ENCODE measurements at regions not wholly inside any gene's neighbourhood (a gene's known extent, or its start where the extent isn't known, plus 50 kb on each side); places are given as distances from the start of the nearest gene placed in this dataset.
"Not testable (repeated sequence)": the region's sequence is repeated elsewhere in the genome, so short reads cannot be mapped to it uniquely, and the experiment has no call there.

DNA sequence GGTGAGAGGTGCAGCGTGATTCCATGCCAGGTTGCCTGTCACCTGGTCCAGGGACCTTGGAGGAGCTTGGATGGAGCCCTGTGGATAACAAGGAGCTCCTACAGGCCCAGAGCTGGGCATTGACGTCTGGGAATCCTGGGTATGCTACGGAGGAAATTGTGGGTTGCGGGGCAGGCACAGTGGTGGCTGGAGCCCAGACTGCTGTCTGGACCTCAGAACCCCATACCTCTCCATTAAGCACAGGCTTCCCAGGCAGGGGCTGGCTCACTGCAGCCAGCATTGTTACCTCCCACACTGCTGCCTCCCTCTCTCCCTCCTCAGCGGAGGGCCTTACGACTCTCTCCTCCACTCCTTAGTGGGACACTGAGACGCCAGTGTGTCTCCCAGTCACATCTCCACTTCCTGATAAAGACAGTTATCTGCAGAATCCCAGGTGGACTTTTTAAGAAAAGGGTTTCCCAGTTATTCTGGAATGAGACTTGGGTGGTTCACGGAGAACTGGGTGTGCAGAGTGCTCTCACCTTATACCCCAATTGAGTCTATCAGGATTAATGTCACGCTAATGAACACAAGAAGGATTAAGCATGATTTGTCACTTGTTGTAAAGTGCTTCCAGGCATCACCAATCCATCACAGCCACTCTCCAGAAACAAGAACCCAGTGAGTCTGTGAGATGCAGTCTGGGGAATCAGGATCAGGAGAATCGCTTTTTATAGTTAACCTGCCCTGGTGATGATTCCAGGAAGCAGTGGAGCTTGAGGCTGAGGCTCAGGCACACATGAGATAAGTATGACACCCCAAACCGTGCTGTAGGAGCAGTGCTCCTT is 309.4 kb downstream of the RPS24 start:
- DNase-seq (ENCODE audit: low read depth) = no peak
- no peak overlapping the region for H3K4me3 ChIP-seq (ENCODE audit: low read depth, low read length)
- in situ Hi-C loops (cut with HindIII; ENCODE audit: low sequenced_read_pairs) = no loop called here
- TF ChIP-seq, protein P1, sequence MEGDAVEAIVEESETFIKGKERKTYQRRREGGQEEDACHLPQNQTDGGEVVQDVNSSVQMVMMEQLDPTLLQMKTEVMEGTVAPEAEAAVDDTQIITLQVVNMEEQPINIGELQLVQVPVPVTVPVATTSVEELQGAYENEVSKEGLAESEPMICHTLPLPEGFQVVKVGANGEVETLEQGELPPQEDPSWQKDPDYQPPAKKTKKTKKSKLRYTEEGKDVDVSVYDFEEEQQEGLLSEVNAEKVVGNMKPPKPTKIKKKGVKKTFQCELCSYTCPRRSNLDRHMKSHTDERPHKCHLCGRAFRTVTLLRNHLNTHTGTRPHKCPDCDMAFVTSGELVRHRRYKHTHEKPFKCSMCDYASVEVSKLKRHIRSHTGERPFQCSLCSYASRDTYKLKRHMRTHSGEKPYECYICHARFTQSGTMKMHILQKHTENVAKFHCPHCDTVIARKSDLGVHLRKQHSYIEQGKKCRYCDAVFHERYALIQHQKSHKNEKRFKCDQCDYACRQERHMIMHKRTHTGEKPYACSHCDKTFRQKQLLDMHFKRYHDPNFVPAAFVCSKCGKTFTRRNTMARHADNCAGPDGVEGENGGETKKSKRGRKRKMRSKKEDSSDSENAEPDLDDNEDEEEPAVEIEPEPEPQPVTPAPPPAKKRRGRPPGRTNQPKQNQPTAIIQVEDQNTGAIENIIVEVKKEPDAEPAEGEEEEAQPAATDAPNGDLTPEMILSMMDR (IDR thresholded peaks at IDR 0.05; ENCODE audit: low read depth, low read length, missing control alignments) = no peak

DNA sequence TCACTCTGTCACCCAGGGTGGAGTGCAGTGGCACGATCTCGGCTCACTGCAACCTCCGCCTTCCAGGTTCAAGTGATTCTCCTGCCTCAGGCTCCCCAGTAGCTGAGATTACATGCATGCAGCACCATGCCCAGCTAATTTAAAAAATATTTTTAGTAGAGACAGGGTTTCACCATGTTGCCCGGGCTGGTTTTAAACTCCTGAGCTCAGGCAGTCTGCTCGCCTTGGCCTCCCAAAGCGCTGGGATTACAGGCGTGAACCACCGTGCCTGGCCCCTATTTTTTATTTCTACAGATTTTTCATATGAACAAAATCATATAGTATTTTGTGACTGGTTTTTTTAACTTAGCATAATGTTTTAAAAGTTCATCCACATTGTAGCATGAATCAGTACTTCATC is 310.6 kb downstream of the RPS24 start:
- H3K4me3 ChIP-seq (ENCODE audit: low read depth, low read length); DNase-seq (ENCODE audit: low read depth); in situ Hi-C loops (cut with HindIII; ENCODE audit: low sequenced_read_pairs): not testable (repeated sequence)

DNA sequence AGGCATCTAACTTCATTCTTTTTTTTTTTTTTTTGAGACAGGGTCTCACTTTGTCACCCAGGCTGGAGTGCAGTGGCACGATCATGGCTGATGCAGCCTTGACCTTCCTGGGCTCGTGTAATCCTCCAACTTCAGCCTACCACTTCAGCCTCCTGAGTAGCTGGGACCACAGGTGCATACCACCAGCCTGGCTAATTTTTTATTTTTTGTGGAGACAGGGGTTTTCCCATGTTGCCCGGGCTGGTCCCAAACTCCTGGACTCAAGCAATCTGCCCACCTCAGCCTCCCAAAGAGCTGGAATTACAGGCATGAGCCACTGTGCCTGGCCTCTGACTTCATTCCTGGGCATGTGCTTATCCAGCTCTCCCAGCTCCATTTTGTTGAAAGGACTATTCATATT is 311.9 kb downstream of the RPS24 start:
- in situ Hi-C loops (cut with HindIII; ENCODE audit: low sequenced_read_pairs); DNase-seq (ENCODE audit: low read depth); H3K4me3 ChIP-seq (ENCODE audit: low read depth, low read length): not testable (repeated sequence)

DNA sequence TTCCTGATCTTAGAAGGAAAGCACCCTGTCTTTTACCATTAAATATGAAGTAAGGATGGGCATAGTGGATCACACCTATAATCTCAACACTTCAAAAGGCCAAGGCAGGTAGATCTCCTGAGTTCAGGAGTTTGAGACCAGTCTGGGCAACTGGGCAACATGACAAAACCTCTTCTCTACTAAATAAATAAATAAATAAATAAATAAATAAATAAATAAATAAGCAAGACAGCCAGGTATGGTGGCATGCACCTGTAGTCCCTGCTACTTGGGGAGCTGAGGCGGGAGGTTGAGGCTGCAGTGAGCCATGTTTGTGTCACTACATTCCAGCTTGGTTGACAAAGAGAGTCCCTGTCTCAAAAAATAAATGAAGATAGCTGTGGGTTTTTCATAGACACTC is 313.1 kb downstream of the RPS24 start:
- DNase-seq (ENCODE audit: low read depth) = no peak
- H3K4me3 ChIP-seq (ENCODE audit: low read depth, low read length) = no peak overlapping the region
- TF ChIP-seq, protein P1 (IDR thresholded peaks at IDR 0.05; ENCODE audit: low read depth, low read length, missing control alignments) = no peak
- in situ Hi-C loops (cut with HindIII; ENCODE audit: low sequenced_read_pairs) = no loop called here

DNA sequence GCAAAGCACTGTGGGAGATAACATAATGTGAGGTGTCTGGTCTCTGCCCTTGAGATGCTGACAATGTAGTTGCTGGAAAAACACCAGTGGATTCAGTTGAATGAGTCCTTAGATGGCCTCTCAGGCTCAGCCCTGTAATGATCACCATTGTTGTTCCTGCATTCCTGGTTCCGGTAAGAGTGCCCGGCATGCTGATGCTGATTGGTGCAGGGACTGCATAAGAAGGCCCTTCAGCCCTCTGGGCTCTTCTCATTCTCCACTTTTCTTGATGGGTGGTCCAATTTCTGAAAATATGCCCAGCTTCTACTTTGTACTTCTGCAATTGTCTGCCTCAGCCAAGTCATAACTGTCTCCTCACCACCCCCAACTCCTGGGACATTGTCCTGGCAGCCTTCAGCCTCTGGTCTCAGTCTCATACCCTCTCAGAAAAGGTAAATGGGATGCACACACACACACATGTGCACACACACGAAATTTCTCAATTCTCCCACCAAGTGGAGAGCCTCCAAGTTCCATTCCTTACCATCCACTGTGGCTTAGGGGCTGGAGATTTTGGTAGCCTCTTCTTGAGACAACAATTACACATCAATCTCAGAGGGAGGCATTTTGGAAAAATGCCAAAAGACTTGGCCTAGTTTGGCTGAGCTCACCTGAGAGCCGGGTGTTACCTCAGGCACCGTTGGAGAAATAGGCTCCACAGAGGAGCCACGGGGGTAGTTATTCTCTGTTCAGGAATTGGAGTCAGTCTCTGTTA is 314.9 kb downstream of the RPS24 start:
- DNase-seq (ENCODE audit: low read depth) = no peak
- in situ Hi-C loops (cut with HindIII; ENCODE audit: low sequenced_read_pairs) = no loop called here

DNA sequence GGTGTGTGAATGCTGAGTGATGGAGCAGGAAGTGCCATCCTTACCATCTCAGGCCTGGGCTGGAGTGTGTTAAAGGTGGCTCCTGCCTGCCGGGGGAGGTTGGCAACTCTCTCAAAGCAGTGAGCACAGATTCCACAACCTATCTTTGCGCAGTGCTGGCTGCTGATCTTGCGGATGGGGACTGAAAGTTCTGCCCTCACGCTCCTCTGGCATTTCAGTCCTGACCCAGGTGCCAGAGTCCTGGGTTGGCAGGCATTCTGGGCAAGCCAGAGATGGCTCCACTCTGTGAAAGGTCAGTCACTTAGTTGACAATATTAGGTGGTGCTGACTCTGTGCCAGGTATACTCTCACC is 315.5 kb downstream of the RPS24 start:
- in situ Hi-C loops (cut with HindIII; ENCODE audit: low sequenced_read_pairs) = no loop called here

More for the DNA sequence above, 314.9 kb downstream of the RPS24 start:
- no peak overlapping the region for H3K4me3 ChIP-seq (ENCODE audit: low read depth, low read length)
- TF ChIP-seq, protein P1 (IDR thresholded peaks at IDR 0.05; ENCODE audit: low read depth, low read length, missing control alignments) = no peak

DNA sequence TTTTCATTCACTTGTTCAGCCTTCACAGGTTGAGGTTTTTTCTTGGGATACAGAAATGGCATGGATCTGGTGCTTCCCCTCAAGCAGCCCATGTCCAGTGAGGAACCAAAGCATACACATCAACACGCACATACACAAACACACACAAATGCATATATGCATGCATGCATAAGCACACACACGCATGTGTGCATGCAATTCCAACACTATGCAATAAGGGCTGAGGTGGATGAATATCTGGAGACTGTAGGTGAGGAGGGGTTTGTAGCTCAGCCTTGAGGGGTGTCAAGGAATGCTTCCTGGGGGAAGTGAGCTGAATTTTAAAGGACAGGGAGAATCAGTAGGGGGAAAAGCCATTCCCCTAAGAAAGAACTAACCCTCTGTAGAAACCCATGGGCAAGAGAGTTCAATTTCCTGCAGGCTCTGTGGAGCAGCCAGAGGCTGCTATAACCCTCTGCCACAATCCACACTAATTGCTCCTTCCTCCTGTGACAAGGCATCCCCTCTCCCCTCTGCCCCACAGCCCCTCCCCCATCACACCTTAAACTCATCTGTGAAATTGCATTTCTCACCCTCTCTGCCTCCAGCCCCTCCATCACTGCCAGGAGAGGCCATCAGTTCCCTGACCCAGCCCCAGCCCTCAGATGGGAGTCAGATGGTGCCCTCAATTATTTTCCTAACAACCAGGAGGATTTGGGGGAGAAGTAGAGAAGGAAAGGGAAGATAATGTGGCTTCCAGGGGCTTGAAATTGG is 316.4 kb downstream of the RPS24 start:
- no peak overlapping the region for H3K4me3 ChIP-seq (ENCODE audit: low read depth, low read length)
- no peak for DNase-seq (ENCODE audit: low read depth)
- in situ Hi-C loops (cut with HindIII; ENCODE audit: low sequenced_read_pairs) = loop anchor here (10.0 kb wide), 1 partner anchor 685 kb away; no protein-coding TSS in a partner anchor
- TF ChIP-seq, protein P1 (IDR thresholded peaks at IDR 0.05; ENCODE audit: low read depth, low read length, missing control alignments) = no peak

More for the DNA sequence above, 315.5 kb downstream of the RPS24 start:
- TF ChIP-seq, protein P1 (IDR thresholded peaks at IDR 0.05; ENCODE audit: low read depth, low read length, missing control alignments) = no peak
- no peak overlapping the region for H3K4me3 ChIP-seq (ENCODE audit: low read depth, low read length)
- no peak for DNase-seq (ENCODE audit: low read depth)
